ENCODE measurements at regions not wholly inside any gene's neighbourhood (a gene's known extent, or its start where the extent isn't known, plus 50 kb on each side); places are given as distances from the start of the nearest gene placed in this dataset.

DNA sequence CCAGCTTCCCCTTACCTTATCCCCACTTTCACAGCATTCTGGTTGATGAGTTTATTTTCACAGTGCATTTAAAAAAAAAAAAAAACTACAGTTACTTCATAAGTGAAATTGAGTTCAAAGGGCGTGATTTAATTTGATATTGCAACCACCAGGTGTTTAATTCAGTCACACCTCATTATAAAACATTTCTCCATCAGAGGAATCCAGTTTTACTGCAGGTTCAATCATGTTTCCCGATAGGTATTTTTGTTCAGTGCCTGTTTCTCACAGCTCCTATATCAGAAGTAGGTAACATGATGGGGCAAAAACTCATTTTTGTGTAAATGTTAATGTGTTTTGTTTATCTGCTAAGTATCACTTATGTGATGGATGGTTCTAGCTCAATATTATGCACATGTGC is 102.3 kb upstream of the PCDH7 start:
- Histone ChIP-seq H2AFZ (no peak overlapping the region), H3F3A (replicated peaks; ENCODE audit: low read depth) (no peaks in the 10 kb centered on the region), H3K27me3 (ENCODE audit: insufficient read depth) (no peaks in the 10 kb centered on the region), H3K27ac (ENCODE audit: low read depth) (no peak overlapping the region), H3K4me3 (no peak overlapping the region), H3K9me2 (ENCODE audit: insufficient read depth) (no peaks in the 10 kb centered on the region), H4K20me1 (replicated peaks; ENCODE audit: insufficient read depth) (no peaks in the 10 kb centered on the region), H3K36me3 (ENCODE audit: insufficient read depth) (no peaks in the 10 kb centered on the region), H3K79me2 (replicated peaks; ENCODE audit: insufficient read depth) (no peaks in the 10 kb centered on the region), H3K4me1 (ENCODE audit: insufficient read depth) (no peaks in the 10 kb centered on the region), H3K4me2 (no peak overlapping the region)
- no peaks in the 10 kb centered on the region for H3K9me3 Mint-ChIP-seq
- H3K36me3 Mint-ChIP-seq (ENCODE audit: low read depth), result no peaks in the 10 kb centered on the region
- TF ChIP-seq ZNF331 (CRISPR knock-in tag; IDR thresholded peaks at IDR 0.05; ENCODE audit: low read depth) (no peak), ZNF114 (CRISPR knock-in tag; IDR thresholded peaks at IDR 0.05) (no peak), JUNB (IDR thresholded peaks at IDR 0.05; ENCODE audit: unreplicated experiment) (no peak), NANOG (IDR thresholded peaks at IDR 0.05; ENCODE audit: borderline replicate concordance) (no peak)
- no peak overlapping the region for H3K27ac Mint-ChIP-seq
- no peaks in the 10 kb centered on the region for H3K27me3 Mint-ChIP-seq (ENCODE audit: insufficient read depth, low read depth, poor library complexity)
- ATAC-seq (no peak), DNase-seq (ENCODE audit: low spot score) (no peak)
- no peak overlapping the region for H3K4me3 Mint-ChIP-seq
- no peaks in the 10 kb centered on the region for H3K4me1 Mint-ChIP-seq

DNA sequence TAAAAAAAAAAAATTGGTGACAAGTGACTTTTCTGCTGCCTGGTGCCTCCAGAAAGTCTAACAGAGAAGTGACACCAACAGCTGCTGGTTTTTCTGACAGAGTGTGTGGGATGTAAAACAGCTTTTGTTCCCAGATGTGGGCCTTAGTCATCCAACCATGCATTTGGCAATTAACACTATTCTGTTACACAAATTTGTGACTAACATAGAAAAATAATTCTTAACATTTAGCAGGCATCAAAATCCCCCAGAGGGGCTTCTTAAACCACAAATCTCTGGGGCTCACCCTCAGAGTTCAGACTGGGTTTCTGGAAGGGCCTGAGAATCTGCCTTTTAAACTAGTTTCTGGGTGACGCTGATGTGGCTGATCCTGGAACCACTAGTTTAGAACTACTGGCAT is 100.5 kb upstream of the PCDH7 start:
- H4K20me1 ChIP-seq (replicated peaks; ENCODE audit: insufficient read depth), result no peaks in the 10 kb centered on the region
- no peaks in the 10 kb centered on the region for H3K4me1 ChIP-seq (ENCODE audit: insufficient read depth)
- H3K79me2 ChIP-seq (replicated peaks; ENCODE audit: insufficient read depth), result no peaks in the 10 kb centered on the region
- H3K9me2 ChIP-seq (ENCODE audit: insufficient read depth), result no peaks in the 10 kb centered on the region
- no peaks in the 10 kb centered on the region for H3K27me3 Mint-ChIP-seq (ENCODE audit: insufficient read depth, low read depth, poor library complexity)
- H3K27ac ChIP-seq (ENCODE audit: low read depth), result no peak overlapping the region
- H3K4me3 ChIP-seq, result no peak overlapping the region
- ATAC-seq (no peak), DNase-seq (ENCODE audit: low spot score) (no peak)
- H3K36me3 ChIP-seq (ENCODE audit: insufficient read depth), result no peaks in the 10 kb centered on the region
- no peak for TF ChIP-seq NANOG (IDR thresholded peaks at IDR 0.05; ENCODE audit: borderline replicate concordance)
- TF ChIP-seq EZH2phosphoT487 (IDR thresholded peaks at IDR 0.05; ENCODE audit: unreplicated experiment), result no peak
- TF ChIP-seq ZNF114 (CRISPR knock-in tag; IDR thresholded peaks at IDR 0.05), result no peak
- TF ChIP-seq, protein P1, sequence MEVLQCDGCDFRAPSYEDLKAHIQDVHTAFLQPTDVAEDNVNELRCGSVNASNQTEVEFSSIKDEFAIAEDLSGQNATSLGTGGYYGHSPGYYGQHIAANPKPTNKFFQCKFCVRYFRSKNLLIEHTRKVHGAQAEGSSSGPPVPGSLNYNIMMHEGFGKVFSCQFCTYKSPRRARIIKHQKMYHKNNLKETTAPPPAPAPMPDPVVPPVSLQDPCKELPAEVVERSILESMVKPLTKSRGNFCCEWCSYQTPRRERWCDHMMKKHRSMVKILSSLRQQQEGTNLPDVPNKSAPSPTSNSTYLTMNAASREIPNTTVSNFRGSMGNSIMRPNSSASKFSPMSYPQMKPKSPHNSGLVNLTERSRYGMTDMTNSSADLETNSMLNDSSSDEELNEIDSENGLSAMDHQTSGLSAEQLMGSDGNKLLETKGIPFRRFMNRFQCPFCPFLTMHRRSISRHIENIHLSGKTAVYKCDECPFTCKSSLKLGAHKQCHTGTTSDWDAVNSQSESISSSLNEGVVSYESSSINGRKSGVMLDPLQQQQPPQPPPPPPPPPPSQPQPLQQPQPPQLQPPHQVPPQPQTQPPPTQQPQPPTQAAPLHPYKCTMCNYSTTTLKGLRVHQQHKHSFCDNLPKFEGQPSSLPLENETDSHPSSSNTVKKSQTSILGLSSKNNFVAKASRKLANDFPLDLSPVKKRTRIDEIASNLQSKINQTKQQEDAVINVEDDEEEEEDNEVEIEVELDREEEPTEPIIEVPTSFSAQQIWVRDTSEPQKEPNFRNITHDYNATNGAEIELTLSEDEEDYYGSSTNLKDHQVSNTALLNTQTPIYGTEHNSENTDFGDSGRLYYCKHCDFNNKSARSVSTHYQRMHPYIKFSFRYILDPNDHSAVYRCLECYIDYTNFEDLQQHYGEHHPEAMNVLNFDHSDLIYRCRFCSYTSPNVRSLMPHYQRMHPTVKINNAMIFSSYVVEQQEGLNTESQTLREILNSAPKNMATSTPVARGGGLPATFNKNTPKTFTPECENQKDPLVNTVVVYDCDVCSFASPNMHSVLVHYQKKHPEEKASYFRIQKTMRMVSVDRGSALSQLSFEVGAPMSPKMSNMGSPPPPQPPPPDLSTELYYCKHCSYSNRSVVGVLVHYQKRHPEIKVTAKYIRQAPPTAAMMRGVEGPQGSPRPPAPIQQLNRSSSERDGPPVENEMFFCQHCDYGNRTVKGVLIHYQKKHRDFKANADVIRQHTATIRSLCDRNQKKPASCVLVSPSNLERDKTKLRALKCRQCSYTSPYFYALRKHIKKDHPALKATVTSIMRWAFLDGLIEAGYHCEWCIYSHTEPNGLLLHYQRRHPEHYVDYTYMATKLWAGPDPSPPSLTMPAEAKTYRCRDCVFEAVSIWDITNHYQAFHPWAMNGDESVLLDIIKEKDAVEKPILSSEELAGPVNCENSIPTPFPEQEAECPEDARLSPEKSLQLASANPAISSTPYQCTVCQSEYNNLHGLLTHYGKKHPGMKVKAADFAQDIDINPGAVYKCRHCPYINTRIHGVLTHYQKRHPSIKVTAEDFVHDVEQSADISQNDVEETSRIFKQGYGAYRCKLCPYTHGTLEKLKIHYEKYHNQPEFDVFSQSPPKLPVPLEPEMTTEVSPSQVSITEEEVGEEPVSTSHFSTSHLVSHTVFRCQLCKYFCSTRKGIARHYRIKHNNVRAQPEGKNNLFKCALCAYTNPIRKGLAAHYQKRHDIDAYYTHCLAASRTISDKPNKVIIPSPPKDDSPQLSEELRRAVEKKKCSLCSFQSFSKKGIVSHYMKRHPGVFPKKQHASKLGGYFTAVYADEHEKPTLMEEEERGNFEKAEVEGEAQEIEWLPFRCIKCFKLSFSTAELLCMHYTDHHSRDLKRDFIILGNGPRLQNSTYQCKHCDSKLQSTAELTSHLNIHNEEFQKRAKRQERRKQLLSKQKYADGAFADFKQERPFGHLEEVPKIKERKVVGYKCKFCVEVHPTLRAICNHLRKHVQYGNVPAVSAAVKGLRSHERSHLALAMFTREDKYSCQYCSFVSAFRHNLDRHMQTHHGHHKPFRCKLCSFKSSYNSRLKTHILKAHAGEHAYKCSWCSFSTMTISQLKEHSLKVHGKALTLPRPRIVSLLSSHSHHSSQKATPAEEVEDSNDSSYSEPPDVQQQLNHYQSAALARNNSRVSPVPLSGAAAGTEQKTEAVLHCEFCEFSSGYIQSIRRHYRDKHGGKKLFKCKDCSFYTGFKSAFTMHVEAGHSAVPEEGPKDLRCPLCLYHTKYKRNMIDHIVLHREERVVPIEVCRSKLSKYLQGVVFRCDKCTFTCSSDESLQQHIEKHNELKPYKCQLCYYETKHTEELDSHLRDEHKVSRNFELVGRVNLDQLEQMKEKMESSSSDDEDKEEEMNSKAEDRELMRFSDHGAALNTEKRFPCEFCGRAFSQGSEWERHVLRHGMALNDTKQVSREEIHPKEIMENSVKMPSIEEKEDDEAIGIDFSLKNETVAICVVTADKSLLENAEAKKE (CRISPR knock-in tag; IDR thresholded peaks at IDR 0.05), result no peak
- no peak for TF ChIP-seq EZH2 (IDR thresholded peaks at IDR 0.05; ENCODE audit: low read depth, unreplicated experiment)
- TF ChIP-seq, protein P2, sequence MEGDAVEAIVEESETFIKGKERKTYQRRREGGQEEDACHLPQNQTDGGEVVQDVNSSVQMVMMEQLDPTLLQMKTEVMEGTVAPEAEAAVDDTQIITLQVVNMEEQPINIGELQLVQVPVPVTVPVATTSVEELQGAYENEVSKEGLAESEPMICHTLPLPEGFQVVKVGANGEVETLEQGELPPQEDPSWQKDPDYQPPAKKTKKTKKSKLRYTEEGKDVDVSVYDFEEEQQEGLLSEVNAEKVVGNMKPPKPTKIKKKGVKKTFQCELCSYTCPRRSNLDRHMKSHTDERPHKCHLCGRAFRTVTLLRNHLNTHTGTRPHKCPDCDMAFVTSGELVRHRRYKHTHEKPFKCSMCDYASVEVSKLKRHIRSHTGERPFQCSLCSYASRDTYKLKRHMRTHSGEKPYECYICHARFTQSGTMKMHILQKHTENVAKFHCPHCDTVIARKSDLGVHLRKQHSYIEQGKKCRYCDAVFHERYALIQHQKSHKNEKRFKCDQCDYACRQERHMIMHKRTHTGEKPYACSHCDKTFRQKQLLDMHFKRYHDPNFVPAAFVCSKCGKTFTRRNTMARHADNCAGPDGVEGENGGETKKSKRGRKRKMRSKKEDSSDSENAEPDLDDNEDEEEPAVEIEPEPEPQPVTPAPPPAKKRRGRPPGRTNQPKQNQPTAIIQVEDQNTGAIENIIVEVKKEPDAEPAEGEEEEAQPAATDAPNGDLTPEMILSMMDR (conservative IDR thresholded peaks at IDR 0.05; ENCODE audit: low read depth in 2 of 2), result no peak
- no peak for TF ChIP-seq JUNB (IDR thresholded peaks at IDR 0.05; ENCODE audit: unreplicated experiment)
- no peak overlapping the region for H3K27ac Mint-ChIP-seq
- H3F3A ChIP-seq (replicated peaks; ENCODE audit: low read depth), result no peaks in the 10 kb centered on the region
- H3K4me1 Mint-ChIP-seq, result no peaks in the 10 kb centered on the region
- H3K9me3 Mint-ChIP-seq, result no peaks in the 10 kb centered on the region
- no peak overlapping the region for H3K4me3 Mint-ChIP-seq
- H3K4me2 ChIP-seq, result no peak overlapping the region
- H3K36me3 Mint-ChIP-seq (ENCODE audit: low read depth), result no peaks in the 10 kb centered on the region
- no peak overlapping the region for H2AFZ ChIP-seq
- no peaks in the 10 kb centered on the region for H3K27me3 ChIP-seq (ENCODE audit: insufficient read depth)
